B cell (primary cell): ENCODE measurements at regions not wholly inside any gene's neighbourhood (a gene's known extent, or its start where the extent isn't known, plus 50 kb on each side); places are given as distances from the start of the nearest gene placed in this dataset.

Source experiments
- CTCF ChIP-seq: fragments of 200-600 bp; IDR thresholded peaks from one replicate; pipeline ENCODE4 v1.8.0; 2022; ENCODE audit warnings: antibody characterized with exemption, mild to moderate bottlenecking
- EZH2 ChIP-seq: IDR thresholded peaks from 2 replicates; pipeline ENCODE4 v1.6.1; 2012; ENCODE audit warnings: borderline replicate concordance, low read depth, mild to moderate bottlenecking, moderate library complexity, low read length; ENCODE audit not compliant: insufficient read depth, poor library complexity, severe bottlenecking

GRCh38 chr3:82002986-82003642 is 241.7 kb upstream of the GBE1 start:
- TF ChIP-seq CTCF (no peak), EZH2 (no peak)
